ENCODE measurements at regions not wholly inside any gene's neighbourhood (a gene's known extent, or its start where the extent isn't known, plus 50 kb on each side); places are given as distances from the start of the nearest gene placed in this dataset.

DNA sequence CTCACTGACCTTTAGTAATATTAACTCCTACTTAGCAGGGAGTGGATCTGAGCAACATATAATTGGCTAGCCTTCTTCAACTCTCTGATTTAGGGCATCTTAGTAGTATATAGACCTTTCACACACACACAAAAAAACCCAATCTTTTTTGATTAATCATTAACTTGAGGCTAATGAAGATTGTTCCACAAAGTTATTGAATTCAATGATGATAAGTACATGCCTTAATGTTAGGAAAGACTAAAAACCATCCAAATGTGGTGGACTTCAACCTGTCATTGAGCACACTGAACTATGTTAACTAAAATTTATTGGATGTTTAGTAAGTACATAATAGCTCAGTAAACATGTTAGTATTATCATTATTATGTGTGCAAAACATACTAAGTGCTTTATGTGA lies 179.4 kb upstream of the SLC25A13 start:
- intact Hi-C loops (cut with DNase I) = no loop called here
- H3K4me1 ChIP-seq (replicated peaks in 1 of 2) = no peaks in the 10 kb centered on the region
- no peaks in the 10 kb centered on the region for H3K9me3 ChIP-seq (replicated peaks in 1 of 3)
- DNase-seq = no peak
- no peaks in the 10 kb centered on the region for H3K36me3 ChIP-seq (replicated peaks in 1 of 2)
- H3K4me3 ChIP-seq = no peak overlapping the region
- no peak for TF ChIP-seq POLR2A (IDR thresholded peaks at IDR 0.05)
- TF ChIP-seq, protein P1, sequence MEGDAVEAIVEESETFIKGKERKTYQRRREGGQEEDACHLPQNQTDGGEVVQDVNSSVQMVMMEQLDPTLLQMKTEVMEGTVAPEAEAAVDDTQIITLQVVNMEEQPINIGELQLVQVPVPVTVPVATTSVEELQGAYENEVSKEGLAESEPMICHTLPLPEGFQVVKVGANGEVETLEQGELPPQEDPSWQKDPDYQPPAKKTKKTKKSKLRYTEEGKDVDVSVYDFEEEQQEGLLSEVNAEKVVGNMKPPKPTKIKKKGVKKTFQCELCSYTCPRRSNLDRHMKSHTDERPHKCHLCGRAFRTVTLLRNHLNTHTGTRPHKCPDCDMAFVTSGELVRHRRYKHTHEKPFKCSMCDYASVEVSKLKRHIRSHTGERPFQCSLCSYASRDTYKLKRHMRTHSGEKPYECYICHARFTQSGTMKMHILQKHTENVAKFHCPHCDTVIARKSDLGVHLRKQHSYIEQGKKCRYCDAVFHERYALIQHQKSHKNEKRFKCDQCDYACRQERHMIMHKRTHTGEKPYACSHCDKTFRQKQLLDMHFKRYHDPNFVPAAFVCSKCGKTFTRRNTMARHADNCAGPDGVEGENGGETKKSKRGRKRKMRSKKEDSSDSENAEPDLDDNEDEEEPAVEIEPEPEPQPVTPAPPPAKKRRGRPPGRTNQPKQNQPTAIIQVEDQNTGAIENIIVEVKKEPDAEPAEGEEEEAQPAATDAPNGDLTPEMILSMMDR (IDR thresholded peaks at IDR 0.05) = no peak
- no peak overlapping the region for H3K27ac ChIP-seq
- H3K27me3 ChIP-seq = no peaks in the 10 kb centered on the region

DNA sequence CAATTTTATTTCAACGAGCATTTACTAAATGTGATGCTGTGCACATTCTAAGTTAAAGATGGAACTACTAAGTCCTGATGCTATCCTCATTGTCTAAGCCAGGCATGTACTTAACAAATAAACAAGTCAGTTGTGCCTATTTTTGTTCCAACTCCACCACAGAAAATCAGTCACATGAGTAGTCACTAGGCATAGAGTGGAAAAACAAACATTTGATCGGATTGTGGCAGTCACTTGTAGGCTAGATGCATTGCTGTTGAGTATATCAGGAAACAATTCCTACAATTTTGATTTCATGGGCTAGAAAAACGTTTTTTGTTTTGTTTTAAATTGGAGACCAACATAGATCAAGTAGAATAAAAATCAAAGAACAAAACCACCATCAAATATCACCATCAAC lies 177.6 kb upstream of the SLC25A13 start:
- WGBS, 4 donors = 50 to 61% (median 51%) methylated on average over 3 of the region's 3 CpGs
- intact Hi-C loops (cut with DNase I) = no loop called here
- DNase-seq = no peak

DNA sequence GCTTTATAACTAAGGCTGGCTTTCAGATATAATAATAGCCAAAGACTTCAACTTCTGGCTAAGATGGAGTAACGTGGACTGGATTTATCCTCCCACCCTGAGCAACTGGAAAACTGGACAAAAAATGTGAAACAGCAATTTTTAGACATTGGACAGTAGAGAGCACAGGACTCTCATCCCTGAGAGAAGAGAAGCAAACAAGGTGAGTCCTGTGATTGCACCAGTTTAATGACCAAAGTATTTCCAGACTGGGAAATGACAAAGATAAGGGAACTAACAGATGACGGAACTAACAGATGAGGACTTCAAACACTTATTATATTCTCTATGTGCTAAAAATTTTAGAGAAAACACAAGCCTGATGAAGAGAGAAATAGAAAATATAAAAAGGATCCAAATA lies 175.7 kb upstream of the SLC25A13 start:
- Histone ChIP-seq H3K27ac (no peak overlapping the region), H3K4me1 (replicated peaks in 1 of 2) (no peaks in the 10 kb centered on the region), H3K4me3 (no peak overlapping the region), H3K36me3 (replicated peaks in 1 of 2) (no peaks in the 10 kb centered on the region), H3K27me3 (no peaks in the 10 kb centered on the region), H3K9me3 (replicated peaks in 1 of 3) (no peaks in the 10 kb centered on the region)
- 67 to 78% (median 71%) methylated on average over 2 of the region's 2 CpGs for WGBS, 4 donors
- no peak for DNase-seq
- intact Hi-C loops (cut with DNase I) = no loop called here
- TF ChIP-seq, protein P1 (IDR thresholded peaks at IDR 0.05) = no peak
- no peak for TF ChIP-seq POLR2A (IDR thresholded peaks at IDR 0.05)

More for the DNA sequence above, 177.6 kb upstream of the SLC25A13 start:
- Histone ChIP-seq H3K9me3 (replicated peaks in 1 of 3) (no peaks in the 10 kb centered on the region), H3K27ac (no peak overlapping the region), H3K4me1 (replicated peaks in 1 of 2) (no peaks in the 10 kb centered on the region), H3K4me3 (no peak overlapping the region), H3K36me3 (replicated peaks in 1 of 2) (no peaks in the 10 kb centered on the region), H3K27me3 (no peaks in the 10 kb centered on the region)
- TF ChIP-seq, protein P1 (IDR thresholded peaks at IDR 0.05) = no peak
- no peak for TF ChIP-seq POLR2A (IDR thresholded peaks at IDR 0.05)

DNA sequence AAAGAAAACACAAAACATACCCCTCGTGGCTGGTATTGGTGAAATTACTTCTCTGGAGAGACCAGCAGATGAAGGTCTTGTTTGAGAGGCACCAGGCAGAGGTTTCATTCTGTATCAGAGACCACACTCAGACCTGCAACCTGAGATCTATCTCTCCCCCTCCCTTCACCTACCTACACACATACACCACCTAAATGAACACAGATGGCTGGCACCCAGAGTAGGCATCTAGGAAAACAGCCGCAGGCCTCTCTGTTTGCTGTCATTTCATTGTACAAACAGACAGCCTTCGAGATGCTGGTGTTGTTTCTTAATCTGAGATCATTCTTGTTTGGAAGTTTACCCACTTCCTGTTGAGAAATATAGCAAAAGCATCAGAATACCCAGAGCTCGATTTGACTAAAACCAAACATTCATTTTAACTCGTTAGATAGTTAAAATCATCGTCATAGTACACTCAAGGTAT lies 173.9 kb upstream of the SLC25A13 start:
- H3K4me3 ChIP-seq = no peak overlapping the region
- H3K36me3 ChIP-seq (replicated peaks in 1 of 2) = no peaks in the 10 kb centered on the region
- no peak for TF ChIP-seq POLR2A (IDR thresholded peaks at IDR 0.05)
- TF ChIP-seq, protein P1 (IDR thresholded peaks at IDR 0.05) = no peak
- 54 to 65% (median 55%) methylated on average over 6 of the region's 6 CpGs for WGBS, 4 donors
- no peaks in the 10 kb centered on the region for H3K4me1 ChIP-seq (replicated peaks in 1 of 2)
- no peak overlapping the region for H3K27ac ChIP-seq
- no peaks in the 10 kb centered on the region for H3K27me3 ChIP-seq
- no peaks in the 10 kb centered on the region for H3K9me3 ChIP-seq (replicated peaks in 1 of 3)
- intact Hi-C loops (cut with DNase I) = no loop called here
- no peak for DNase-seq
